ENCODE measurements at regions not wholly inside any gene's neighbourhood (a gene's known extent, or its start where the extent isn't known, plus 50 kb on each side); places are given as distances from the start of the nearest gene placed in this dataset.

DNA sequence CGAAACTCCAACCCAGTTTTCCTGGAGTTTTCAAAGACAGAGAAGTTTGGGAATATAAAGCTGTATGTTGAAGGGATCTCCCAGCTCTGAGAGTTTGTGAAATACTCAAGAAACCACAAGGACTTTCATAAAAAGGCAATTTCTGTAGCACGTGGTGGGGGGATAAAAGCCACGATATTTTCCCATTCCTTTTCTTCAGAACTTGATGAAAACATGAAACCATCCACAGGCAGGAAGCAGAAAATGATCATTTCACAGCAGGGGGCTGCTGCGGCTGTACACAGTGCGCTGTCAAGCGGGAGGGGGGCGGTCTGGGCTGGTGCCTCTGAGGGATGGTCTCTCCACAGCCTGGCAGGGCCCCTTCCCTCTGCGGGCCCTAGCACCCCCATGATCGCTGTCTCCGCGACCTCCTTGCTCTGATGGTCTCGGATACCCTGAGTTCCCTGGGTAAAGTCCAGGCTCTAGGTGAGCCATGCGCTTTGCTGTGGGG lies 423.2 kb downstream of the MN1 start:
- H3K4me1 Mint-ChIP-seq, result no peaks in the 10 kb centered on the region
- H3K9me3 Mint-ChIP-seq, result peaks cover 0 to 11% (median 5%) of the 10 kb centered on the region in 9 donors
- no peak overlapping the region for H3K4me3 Mint-ChIP-seq
- H3K27ac Mint-ChIP-seq, result no peak overlapping the region
- POLR2A ChIA-PET, result no interaction called here
- DNase-seq, result no peak
- H3K36me3 Mint-ChIP-seq, result peaks cover 0 to 5% (median 0%) of the 10 kb centered on the region in 3 donors
- ATAC-seq, result no peak
- H3K27me3 Mint-ChIP-seq, result peaks cover 1 to 25% (median 9%) of the 10 kb centered on the region in 5 donors

DNA sequence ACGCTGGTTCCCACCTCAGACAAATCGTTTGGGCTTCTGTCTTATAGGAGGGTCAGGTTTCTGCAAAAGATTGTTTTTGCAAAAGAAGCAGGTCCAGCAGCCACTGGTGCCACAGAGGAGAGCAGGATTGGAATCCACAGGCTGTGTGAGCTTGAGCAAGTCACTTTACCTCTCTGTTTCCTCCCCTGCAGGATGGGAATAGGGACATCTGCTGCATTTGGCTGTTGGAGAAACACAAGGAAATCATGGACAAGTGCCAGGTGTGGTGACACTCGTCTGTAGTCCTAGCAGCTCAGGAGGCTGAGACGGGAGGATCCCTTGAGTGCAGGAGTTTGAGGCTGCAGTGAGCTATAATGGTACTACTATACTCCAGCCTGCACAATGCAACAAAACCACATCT lies 422.6 kb downstream of the MN1 start:
- H3K9me3 Mint-ChIP-seq, result peaks cover 0 to 11% (median 5%) of the 10 kb centered on the region in 9 donors
- H3K27me3 Mint-ChIP-seq, result peaks cover 1 to 25% (median 9%) of the 10 kb centered on the region in 5 donors
- POLR2A ChIA-PET, result no interaction called here
- no peak for ATAC-seq
- H3K4me3 Mint-ChIP-seq, result no peak overlapping the region
- no peak for DNase-seq
- H3K36me3 Mint-ChIP-seq, result peaks cover 0 to 5% (median 0%) of the 10 kb centered on the region in 3 donors
- H3K4me1 Mint-ChIP-seq, result no peaks in the 10 kb centered on the region
- peak overlapping the region in 1 of 10 donors; percentile 18 for H3K27ac Mint-ChIP-seq

DNA sequence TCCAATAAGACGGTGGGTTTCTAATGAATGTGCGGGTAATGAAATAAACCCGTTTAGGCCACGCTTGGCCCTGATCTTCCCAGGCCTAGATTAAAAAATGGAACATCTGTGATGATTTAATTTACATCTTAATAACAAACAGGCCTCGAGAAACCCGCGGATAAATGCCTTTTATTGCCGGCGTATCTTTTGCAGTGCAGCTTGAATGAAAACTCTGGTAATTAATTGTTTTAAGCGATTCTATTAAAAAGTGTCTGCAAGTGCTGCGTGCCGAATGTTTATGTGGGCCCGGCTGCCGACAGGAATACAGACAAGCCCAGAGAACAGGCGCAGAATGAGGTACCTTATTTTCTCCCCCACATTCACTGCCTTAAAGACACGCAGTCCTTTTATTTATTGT lies 420.7 kb downstream of the MN1 start:
- POLR2A ChIA-PET, result no interaction called here
- Mint-ChIP-seq H3K27me3 (peaks cover 0 to 42% (median 12%) of the 10 kb centered on the region in 5 donors), H3K4me1 (no peaks in the 10 kb centered on the region), H3K27ac (no peak overlapping the region), H3K36me3 (no peaks in the 10 kb centered on the region), H3K4me3 (no peak overlapping the region), H3K9me3 (no peaks in the 10 kb centered on the region)
- no peak for DNase-seq
- ATAC-seq, result no peak

DNA sequence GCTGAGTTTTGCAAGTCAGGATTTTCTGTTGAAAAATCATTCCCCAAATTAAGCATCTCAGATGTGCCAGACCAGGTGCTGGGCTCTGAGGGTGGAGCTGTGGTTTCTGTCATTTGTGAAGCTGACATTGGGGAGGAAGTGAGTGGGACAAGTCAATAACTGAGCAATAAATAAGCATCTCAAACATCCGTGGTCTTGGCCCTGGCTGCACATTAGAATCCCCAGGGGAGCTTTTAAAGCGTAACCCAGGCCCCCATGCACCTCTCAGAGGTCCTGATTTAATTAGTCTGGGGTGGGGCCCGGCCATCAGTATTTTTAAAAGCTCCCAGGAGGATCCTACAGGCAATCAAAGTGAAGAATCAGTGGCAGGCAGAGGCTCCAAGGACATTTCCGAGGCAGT lies 420.0 kb downstream of the MN1 start:
- DNase-seq (no peak), ATAC-seq (no peak)
- POLR2A ChIA-PET, result no interaction called here
- no peaks in the 10 kb centered on the region for H3K4me1 Mint-ChIP-seq
- no peaks in the 10 kb centered on the region for H3K36me3 Mint-ChIP-seq
- H3K27ac Mint-ChIP-seq, result no peak overlapping the region
- peaks cover 0 to 48% (median 13%) of the 10 kb centered on the region in 5 donors for H3K27me3 Mint-ChIP-seq
- H3K4me3 Mint-ChIP-seq, result no peak overlapping the region
- no peaks in the 10 kb centered on the region for H3K9me3 Mint-ChIP-seq

DNA sequence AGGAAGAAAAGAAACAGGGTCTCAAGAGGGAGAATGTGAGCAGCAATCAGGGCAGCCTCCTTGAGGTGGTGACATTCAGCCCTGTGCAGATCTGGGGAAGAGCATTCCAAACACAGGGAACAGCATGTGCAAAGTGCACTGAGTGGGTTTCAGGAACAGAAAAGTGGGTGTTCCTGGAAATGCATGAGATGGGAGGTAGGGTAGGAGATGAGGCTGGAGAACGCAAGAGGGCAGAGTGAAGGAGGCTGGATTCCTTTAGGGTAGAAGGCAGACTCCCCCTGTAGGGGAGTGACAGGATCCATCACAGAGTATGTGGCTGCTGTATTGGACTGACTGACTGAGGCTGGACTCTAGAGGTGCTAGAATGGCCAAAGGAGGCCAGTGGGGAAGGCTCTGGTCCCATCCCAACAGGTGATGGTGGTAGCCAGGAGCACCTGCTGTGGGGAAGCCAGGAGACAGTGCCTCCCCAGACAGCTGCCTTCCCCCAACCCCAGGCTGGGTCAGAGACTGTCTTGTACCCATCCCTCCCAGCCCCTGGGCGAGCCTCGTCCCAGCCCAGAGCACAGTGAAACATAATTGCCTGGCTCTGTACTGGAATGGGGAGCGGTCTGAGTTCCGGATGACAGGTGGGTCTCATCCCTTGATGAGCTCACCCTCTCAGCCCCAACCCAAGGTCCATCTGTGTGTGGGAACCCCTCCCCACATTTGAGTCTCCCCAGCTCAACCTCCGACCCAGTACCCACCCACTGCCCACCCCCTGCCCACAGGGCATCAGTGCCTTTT lies 419.4 kb downstream of the MN1 start:
- Mint-ChIP-seq H3K27ac (no peak overlapping the region), H3K27me3 (peaks cover 0 to 48% (median 13%) of the 10 kb centered on the region in 5 donors), H3K9me3 (no peaks in the 10 kb centered on the region), H3K4me1 (no peaks in the 10 kb centered on the region), H3K4me3 (no peak overlapping the region), H3K36me3 (no peaks in the 10 kb centered on the region)
- POLR2A ChIA-PET, result no interaction called here
- ATAC-seq (no peak), DNase-seq (no peak)

DNA sequence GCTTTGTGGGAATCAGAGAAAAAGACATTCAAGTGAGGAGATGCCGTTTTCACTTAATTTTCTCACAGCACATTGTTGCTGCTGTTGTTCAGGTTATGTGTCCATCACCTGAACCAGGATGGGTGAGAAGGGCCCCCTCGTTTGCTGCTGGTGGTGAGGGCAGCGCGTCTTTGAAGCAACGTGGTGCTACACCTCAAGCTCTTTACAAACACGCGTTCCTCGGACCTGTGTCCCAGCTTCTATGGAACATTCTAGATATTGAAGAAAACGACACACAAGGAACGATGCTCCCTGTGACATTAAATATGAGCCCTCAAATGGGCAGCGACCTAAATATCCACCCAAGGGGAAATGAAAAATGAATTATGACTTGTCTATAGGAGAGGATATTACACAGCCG lies 418.6 kb downstream of the MN1 start:
- no peak overlapping the region for H3K4me3 Mint-ChIP-seq
- no peak overlapping the region for H3K27ac Mint-ChIP-seq
- no peaks in the 10 kb centered on the region for H3K4me1 Mint-ChIP-seq
- DNase-seq, result no peak
- peaks cover 0 to 52% (median 12%) of the 10 kb centered on the region in 5 donors for H3K27me3 Mint-ChIP-seq
- POLR2A ChIA-PET, result no interaction called here
- H3K36me3 Mint-ChIP-seq, result no peaks in the 10 kb centered on the region
- no peaks in the 10 kb centered on the region for H3K9me3 Mint-ChIP-seq
- ATAC-seq, result no peak

DNA sequence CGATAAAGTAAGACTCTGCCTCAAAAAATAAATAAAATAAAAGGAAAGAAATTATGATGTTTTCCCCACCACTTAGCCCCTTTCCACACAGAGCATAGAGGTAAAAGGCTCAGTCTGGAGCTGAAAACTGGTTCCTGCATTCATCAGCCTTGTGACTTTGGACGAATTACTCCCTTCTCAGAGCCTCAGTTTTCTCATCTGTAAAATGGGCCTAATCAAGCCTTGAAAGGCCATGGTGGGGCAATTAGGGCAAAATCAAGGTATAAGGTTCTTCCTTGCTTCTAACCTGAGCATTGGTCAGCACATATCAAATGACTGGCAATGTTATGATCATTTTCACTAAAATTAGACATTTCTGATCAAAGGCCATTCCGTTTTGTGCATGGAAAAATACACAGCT lies 417.7 kb downstream of the MN1 start:
- ATAC-seq (no peak), DNase-seq (no peak)
- Mint-ChIP-seq H3K27ac (no peak overlapping the region), H3K9me3 (no peaks in the 10 kb centered on the region), H3K4me3 (no peak overlapping the region), H3K27me3 (peaks cover 2 to 58% (median 16%) of the 10 kb centered on the region in 5 donors), H3K36me3 (no peaks in the 10 kb centered on the region), H3K4me1 (no peaks in the 10 kb centered on the region)
- POLR2A ChIA-PET, result no interaction called here

DNA sequence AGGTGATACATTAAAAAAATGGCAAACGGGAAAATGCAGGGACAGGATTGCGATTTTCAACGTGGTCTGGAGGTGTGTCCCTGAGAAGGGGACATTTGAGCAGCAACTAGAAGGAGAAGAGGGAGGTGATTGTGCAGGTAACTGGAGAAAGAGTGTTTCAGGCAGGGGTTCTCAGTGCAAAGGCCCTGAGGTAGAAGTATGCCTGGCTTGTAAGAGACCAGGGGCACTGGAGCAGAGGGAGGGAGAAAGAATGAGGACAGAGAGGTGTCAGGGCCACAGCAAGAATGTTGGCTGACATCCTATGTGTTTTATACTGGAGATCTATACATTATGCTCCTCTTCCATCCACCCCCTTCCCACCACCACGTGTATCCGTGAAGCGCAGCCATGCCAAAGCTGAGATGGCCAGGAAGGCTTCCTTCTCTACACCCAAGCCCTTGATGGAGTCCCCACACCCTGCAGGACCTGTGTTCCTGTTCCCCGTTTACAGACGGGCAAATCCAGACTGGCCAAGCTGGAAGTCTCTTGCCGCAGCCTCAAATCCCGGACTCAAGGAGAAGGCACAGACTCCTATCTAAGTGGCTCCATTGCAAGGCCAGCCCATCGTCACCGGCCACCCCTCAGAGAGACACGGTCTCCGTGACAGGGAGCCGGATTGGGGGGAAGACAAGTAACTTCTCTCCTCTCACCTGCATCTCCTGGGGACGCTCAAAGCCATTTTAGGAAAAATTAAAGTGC lies 416.1 kb downstream of the MN1 start:
- no peaks in the 10 kb centered on the region for H3K4me1 Mint-ChIP-seq
- H3K4me3 Mint-ChIP-seq, result no peak overlapping the region
- no peaks in the 10 kb centered on the region for H3K9me3 Mint-ChIP-seq
- no peak overlapping the region for H3K27ac Mint-ChIP-seq
- POLR2A ChIA-PET, result no interaction called here
- peaks cover 9 to 57% (median 20%) of the 10 kb centered on the region in 5 donors for H3K27me3 Mint-ChIP-seq
- ATAC-seq (no peak), DNase-seq (no peak)
- no peaks in the 10 kb centered on the region for H3K36me3 Mint-ChIP-seq

DNA sequence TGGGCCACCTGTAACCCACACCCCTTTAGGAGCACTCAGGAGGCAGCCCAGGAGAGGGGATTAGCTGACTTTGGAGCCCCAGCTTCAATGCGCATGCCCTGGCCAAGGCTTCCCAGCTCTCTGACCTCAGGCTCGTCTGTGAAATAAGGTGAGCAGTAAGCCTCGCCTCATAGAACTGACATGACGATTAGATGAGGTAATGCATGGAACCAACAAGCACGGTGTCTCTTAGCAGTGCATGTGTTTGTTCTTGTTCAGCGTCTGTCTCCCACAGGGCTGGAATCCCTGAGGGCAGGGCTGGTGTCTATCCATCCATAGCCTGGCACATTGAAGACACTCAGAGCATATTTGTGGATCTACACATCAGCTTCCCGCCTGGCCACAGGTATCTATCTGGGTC lies 415.4 kb downstream of the MN1 start:
- POLR2A ChIA-PET, result no interaction called here
- Mint-ChIP-seq H3K27me3 (peaks cover 9 to 53% (median 20%) of the 10 kb centered on the region in 5 donors), H3K9me3 (no peaks in the 10 kb centered on the region), H3K36me3 (no peaks in the 10 kb centered on the region), H3K4me3 (no peak overlapping the region), H3K27ac (no peak overlapping the region), H3K4me1 (no peaks in the 10 kb centered on the region)
- DNase-seq (no peak), ATAC-seq (no peak)

DNA sequence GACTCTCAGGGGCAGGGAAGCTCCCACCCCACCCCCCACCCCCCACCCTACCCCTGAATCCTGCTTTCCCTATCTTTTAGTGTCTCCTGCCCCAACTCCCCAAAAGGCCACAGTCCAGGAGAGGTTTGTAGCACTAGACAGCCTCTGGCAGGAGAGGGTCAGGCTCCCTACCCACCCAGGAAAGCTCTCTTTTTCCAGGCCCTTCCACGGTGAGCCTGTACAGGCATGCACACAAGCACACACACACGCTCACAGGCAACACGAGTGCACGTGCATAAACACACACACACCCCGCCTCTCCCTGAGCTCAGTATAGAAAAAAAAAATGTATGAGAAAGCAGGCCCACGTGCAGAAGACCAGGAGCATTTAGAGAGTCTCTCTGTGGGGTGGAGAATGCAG lies 414.0 kb downstream of the MN1 start:
- ATAC-seq, result no peak
- Mint-ChIP-seq H3K9me3 (no peaks in the 10 kb centered on the region), H3K4me3 (no peak overlapping the region), H3K4me1 (no peaks in the 10 kb centered on the region), H3K27me3 (peaks cover 8 to 44% (median 21%) of the 10 kb centered on the region in 5 donors), H3K27ac (no peak overlapping the region), H3K36me3 (no peaks in the 10 kb centered on the region)
- POLR2A ChIA-PET, result no interaction called here
- DNase-seq, result no peak

DNA sequence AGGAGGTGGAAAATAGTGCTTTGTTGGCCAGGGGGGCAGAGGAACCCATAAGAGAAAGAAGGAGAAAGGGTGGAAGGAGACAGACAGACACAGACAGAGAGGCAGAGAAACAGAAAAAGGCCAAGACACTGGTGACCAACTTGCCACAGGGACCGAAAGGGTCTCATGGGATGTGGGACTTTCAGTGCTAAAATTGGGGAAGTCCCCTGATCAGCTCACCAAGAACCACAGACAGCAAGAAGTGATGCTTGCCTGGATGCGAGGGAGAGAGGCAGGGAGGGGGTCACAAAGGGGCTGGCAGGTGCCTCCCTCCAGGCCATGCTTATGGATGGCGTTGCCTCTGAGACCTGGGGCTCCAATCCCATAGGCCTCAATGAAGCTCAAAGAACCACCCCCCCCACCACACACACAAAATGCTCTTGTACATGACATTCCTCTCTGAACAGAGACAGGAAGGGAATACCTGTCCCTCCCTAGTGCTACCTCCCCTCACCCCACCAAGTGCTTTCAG lies 413.4 kb downstream of the MN1 start:
- Mint-ChIP-seq H3K9me3 (no peaks in the 10 kb centered on the region), H3K27ac (no peak overlapping the region), H3K36me3 (no peaks in the 10 kb centered on the region), H3K4me3 (no peak overlapping the region), H3K4me1 (no peaks in the 10 kb centered on the region), H3K27me3 (peaks cover 8 to 44% (median 21%) of the 10 kb centered on the region in 5 donors)
- POLR2A ChIA-PET, result no interaction called here
- ATAC-seq, result no peak
- DNase-seq, result no peak

DNA sequence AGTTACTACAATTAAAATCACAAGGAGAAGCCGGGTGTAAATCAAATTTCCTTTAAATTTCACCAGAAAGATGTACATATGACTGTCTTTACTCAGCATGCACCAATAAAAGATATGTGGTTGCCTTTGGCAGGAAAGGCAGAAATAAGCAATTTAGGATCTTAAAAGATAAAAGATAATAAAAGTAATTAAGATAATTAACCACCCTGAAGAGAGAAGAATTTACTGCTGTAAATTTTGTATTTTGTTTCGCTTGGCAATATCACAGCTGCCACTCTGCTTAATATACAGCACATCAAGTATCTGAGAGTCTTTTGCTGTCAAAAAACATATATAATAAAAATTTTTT lies 411.9 kb downstream of the MN1 start:
- DNase-seq (no peak), ATAC-seq (no peak)
- Mint-ChIP-seq H3K9me3 (peaks cover 0 to 5% (median 0%) of the 10 kb centered on the region in 9 donors), H3K4me1 (peaks cover 0 to 1% (median 0%) of the 10 kb centered on the region in 4 donors), H3K27me3 (peaks cover 10 to 38% (median 25%) of the 10 kb centered on the region in 5 donors), H3K27ac (no peak overlapping the region), H3K36me3 (no peaks in the 10 kb centered on the region), H3K4me3 (no peak overlapping the region)
- POLR2A ChIA-PET, result no interaction called here

DNA sequence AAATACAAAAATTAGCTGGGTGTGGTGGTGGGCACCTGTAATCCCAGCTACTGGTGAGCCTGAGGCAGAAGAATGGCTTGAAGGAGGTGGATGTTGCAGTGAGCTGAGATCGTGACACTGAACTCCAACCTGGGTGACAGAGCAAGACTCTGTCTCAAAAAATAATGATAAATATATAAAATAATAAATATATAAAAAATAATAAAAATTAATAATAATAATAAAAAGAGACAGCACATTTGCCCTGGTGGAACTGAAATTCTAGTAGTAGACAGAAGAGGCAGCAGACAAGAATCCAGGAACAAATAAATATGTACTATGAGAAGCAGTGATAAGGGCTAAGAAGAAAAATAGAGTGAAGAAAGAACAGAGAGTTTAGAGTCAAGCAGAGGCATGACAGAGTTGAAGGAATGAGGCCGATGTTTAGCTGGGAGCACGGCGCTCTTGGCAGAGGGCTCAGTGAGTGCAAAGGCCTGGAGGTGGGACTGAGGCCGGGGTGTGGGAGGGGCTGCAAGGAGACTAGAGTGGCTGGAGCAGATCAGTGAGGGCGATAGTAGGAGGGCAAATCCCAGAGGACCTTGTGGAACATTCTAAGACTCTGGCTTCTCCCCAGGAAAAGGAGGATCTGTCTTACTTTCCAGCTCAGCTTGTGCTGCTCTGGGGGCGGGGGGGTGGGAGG lies 410.3 kb downstream of the MN1 start:
- Mint-ChIP-seq H3K4me1 (peaks cover 0 to 4% (median 0%) of the 10 kb centered on the region in 4 donors), H3K27ac (no peak overlapping the region), H3K36me3 (no peaks in the 10 kb centered on the region), H3K9me3 (peaks cover 0 to 12% (median 0%) of the 10 kb centered on the region in 9 donors), H3K27me3 (peaks cover 11 to 23% (median 20%) of the 10 kb centered on the region in 5 donors), H3K4me3 (no peak overlapping the region)
- POLR2A ChIA-PET, result no interaction called here
- ATAC-seq (no peak), DNase-seq (no peak)

All from naive thymus-derived CD8-positive, alpha-beta T cell (primary cell).